ENCODE measurements at regions not wholly inside any gene's neighbourhood (a gene's known extent, or its start where the extent isn't known, plus 50 kb on each side); places are given as distances from the start of the nearest gene placed in this dataset.

- Mint-ChIP-seq H3K27ac (no peak overlapping the region), H3K4me3 (no peak overlapping the region), H3K27me3 (no peaks in the 10 kb centered on the region), H3K36me3 (no peaks in the 10 kb centered on the region), H3K9me3 (peaks cover 0 to 13% (median 2%) of the 10 kb centered on the region in 7 donors), H3K4me1 (no peaks in the 10 kb centered on the region)
- Histone ChIP-seq H3K9me3 (ENCODE audit: control insufficient read depth in 2 of 2, low read length in 2 of 2) (no peaks in the 10 kb centered on the region), H3K4me3 (ENCODE audit: low read depth, low read length) (no peak overlapping the region), H3K36me3 (ENCODE audit: control insufficient read depth, insufficient read depth, low read length) (no peaks in the 10 kb centered on the region), H3K4me1 (ENCODE audit: control insufficient read depth, insufficient read depth, low read length, poor library complexity, severe bottlenecking) (no peaks in the 10 kb centered on the region), H3K27me3 (ENCODE audit: control insufficient read depth, insufficient read depth, low read length) (no peaks in the 10 kb centered on the region), H3K27ac (ENCODE audit: insufficient read depth, low read length, poor library complexity, severe bottlenecking) (no peak overlapping the region)
- ATAC-seq (ENCODE audit: low read depth in 2 of 2): no peak
- DNase-seq: no peak
Measured at GRCh38 chr7:49522111-49522510, 251.3 kb upstream of the VWC2 start.

GRCh38 chr7:49523870-49524269 lies 249.6 kb upstream of the VWC2 start:
- Mint-ChIP-seq H3K4me1 (no peaks in the 10 kb centered on the region), H3K27ac (no peak overlapping the region), H3K36me3 (no peaks in the 10 kb centered on the region), H3K4me3 (no peak overlapping the region), H3K9me3 (peaks cover 0 to 15% (median 2%) of the 10 kb centered on the region in 7 donors), H3K27me3 (no peaks in the 10 kb centered on the region)
- no peak overlapping the region for H3K27ac ChIP-seq (ENCODE audit: insufficient read depth, low read length, poor library complexity, severe bottlenecking)
- DNase-seq (no peak), ATAC-seq (ENCODE audit: low read depth in 2 of 2) (no peak)
- no peaks in the 10 kb centered on the region for H3K9me3 ChIP-seq (ENCODE audit: control insufficient read depth in 2 of 2, low read length in 2 of 2)
- H3K4me1 ChIP-seq (ENCODE audit: control insufficient read depth, insufficient read depth, low read length, poor library complexity, severe bottlenecking): no peaks in the 10 kb centered on the region
- H3K36me3 ChIP-seq (ENCODE audit: control insufficient read depth, insufficient read depth, low read length): no peaks in the 10 kb centered on the region
- no peak overlapping the region for H3K4me3 ChIP-seq (ENCODE audit: low read depth, low read length)
- H3K27me3 ChIP-seq (ENCODE audit: control insufficient read depth, insufficient read depth, low read length): no peaks in the 10 kb centered on the region

- H3K27me3 Mint-ChIP-seq: no peaks in the 10 kb centered on the region
- no peak for DNase-seq
- ATAC-seq (ENCODE audit: low read depth in 2 of 2): no peak
- Histone ChIP-seq H3K4me1 (ENCODE audit: control insufficient read depth, insufficient read depth, low read length, poor library complexity, severe bottlenecking) (no peaks in the 10 kb centered on the region), H3K27me3 (ENCODE audit: control insufficient read depth, insufficient read depth, low read length) (no peaks in the 10 kb centered on the region), H3K36me3 (ENCODE audit: control insufficient read depth, insufficient read depth, low read length) (no peaks in the 10 kb centered on the region), H3K27ac (ENCODE audit: insufficient read depth, low read length, poor library complexity, severe bottlenecking) (no peak overlapping the region), H3K9me3 (ENCODE audit: control insufficient read depth in 2 of 2, low read length in 2 of 2) (no peaks in the 10 kb centered on the region), H3K4me3 (ENCODE audit: low read depth, low read length) (no peak overlapping the region)
- H3K27ac Mint-ChIP-seq: no peak overlapping the region
- no peaks in the 10 kb centered on the region for H3K36me3 Mint-ChIP-seq
- H3K9me3 Mint-ChIP-seq: peaks cover 0 to 15% (median 2%) of the 10 kb centered on the region in 7 donors
- H3K4me1 Mint-ChIP-seq: no peaks in the 10 kb centered on the region
- H3K4me3 Mint-ChIP-seq: no peak overlapping the region
Measured at GRCh38 chr7:49527182-49527581, 246.3 kb upstream of the VWC2 start.

- H3K9me3 Mint-ChIP-seq: peaks cover 0 to 16% (median 3%) of the 10 kb centered on the region in 7 donors
- no peak for DNase-seq
- H3K27me3 Mint-ChIP-seq: no peaks in the 10 kb centered on the region
- Histone ChIP-seq H3K27me3 (ENCODE audit: control insufficient read depth, insufficient read depth, low read length) (no peaks in the 10 kb centered on the region), H3K4me1 (ENCODE audit: control insufficient read depth, insufficient read depth, low read length, poor library complexity, severe bottlenecking) (no peaks in the 10 kb centered on the region), H3K9me3 (ENCODE audit: control insufficient read depth in 2 of 2, low read length in 2 of 2) (no peaks in the 10 kb centered on the region), H3K4me3 (ENCODE audit: low read depth, low read length) (no peak overlapping the region), H3K27ac (ENCODE audit: insufficient read depth, low read length, poor library complexity, severe bottlenecking) (no peak overlapping the region), H3K36me3 (ENCODE audit: control insufficient read depth, insufficient read depth, low read length) (no peaks in the 10 kb centered on the region)
- no peak overlapping the region for H3K4me3 Mint-ChIP-seq
- H3K27ac Mint-ChIP-seq: no peak overlapping the region
- no peaks in the 10 kb centered on the region for H3K36me3 Mint-ChIP-seq
- H3K4me1 Mint-ChIP-seq: no peaks in the 10 kb centered on the region
- ATAC-seq (ENCODE audit: low read depth in 2 of 2): no peak
Measured at GRCh38 chr7:49530481-49530880, 243.0 kb upstream of the VWC2 start.

GRCh38 chr7:49563693-49564378 lies 209.6 kb upstream of the VWC2 start:
- Mint-ChIP-seq H3K27ac (no peak overlapping the region), H3K9me3 (peaks cover 4 to 34% (median 10%) of the 10 kb centered on the region in 7 donors), H3K36me3 (no peaks in the 10 kb centered on the region), H3K4me1 (no peaks in the 10 kb centered on the region), H3K4me3 (no peak overlapping the region), H3K27me3 (no peaks in the 10 kb centered on the region)
- H3K4me1 ChIP-seq (ENCODE audit: control insufficient read depth, insufficient read depth, low read length, poor library complexity, severe bottlenecking): no peaks in the 10 kb centered on the region
- H3K27ac ChIP-seq (ENCODE audit: insufficient read depth, low read length, poor library complexity, severe bottlenecking): no peak overlapping the region
- H3K36me3 ChIP-seq (ENCODE audit: control insufficient read depth, insufficient read depth, low read length): no peaks in the 10 kb centered on the region
- peaks cover 0 to 9% of the 10 kb centered on the region in 2 experiments for H3K9me3 ChIP-seq (ENCODE audit: control insufficient read depth in 2 of 2, low read length in 2 of 2)
- no peak overlapping the region for H3K4me3 ChIP-seq (ENCODE audit: low read depth, low read length)
- DNase-seq (no peak), ATAC-seq (ENCODE audit: low read depth in 2 of 2) (no peak)
- H3K27me3 ChIP-seq (ENCODE audit: control insufficient read depth, insufficient read depth, low read length): no peaks in the 10 kb centered on the region

- Mint-ChIP-seq H3K36me3 (no peaks in the 10 kb centered on the region), H3K4me1 (no peaks in the 10 kb centered on the region), H3K4me3 (no peak overlapping the region), H3K27me3 (no peaks in the 10 kb centered on the region), H3K9me3 (peaks cover 4 to 31% (median 10%) of the 10 kb centered on the region in 7 donors), H3K27ac (no peak overlapping the region)
- ATAC-seq (ENCODE audit: low read depth in 2 of 2) (no peak), DNase-seq (no peak)
- Histone ChIP-seq H3K27ac (ENCODE audit: insufficient read depth, low read length, poor library complexity, severe bottlenecking) (no peak overlapping the region), H3K4me1 (ENCODE audit: control insufficient read depth, insufficient read depth, low read length, poor library complexity, severe bottlenecking) (no peaks in the 10 kb centered on the region), H3K27me3 (ENCODE audit: control insufficient read depth, insufficient read depth, low read length) (no peaks in the 10 kb centered on the region), H3K9me3 (ENCODE audit: control insufficient read depth in 2 of 2, low read length in 2 of 2) (peaks cover 0 to 9% of the 10 kb centered on the region in 2 experiments), H3K4me3 (ENCODE audit: low read depth, low read length) (no peak overlapping the region), H3K36me3 (ENCODE audit: control insufficient read depth, insufficient read depth, low read length) (no peaks in the 10 kb centered on the region)
Measured at GRCh38 chr7:49564379-49564714, 209.1 kb upstream of the VWC2 start.

GRCh38 chr7:49577576-49577975 lies 195.9 kb upstream of the VWC2 start:
- no peak for DNase-seq
- H3K4me3 Mint-ChIP-seq: no peak overlapping the region
- no peak overlapping the region for H3K27ac Mint-ChIP-seq

GRCh38 chr7:49579408-49579807 lies 194.0 kb upstream of the VWC2 start:
- Mint-ChIP-seq H3K4me1 (no peaks in the 10 kb centered on the region), H3K9me3 (peaks cover 0 to 14% (median 6%) of the 10 kb centered on the region in 7 donors), H3K36me3 (no peaks in the 10 kb centered on the region), H3K27ac (no peak overlapping the region), H3K4me3 (no peak overlapping the region), H3K27me3 (no peaks in the 10 kb centered on the region)
- H3K4me1 ChIP-seq (ENCODE audit: control insufficient read depth, insufficient read depth, low read length, poor library complexity, severe bottlenecking): no peaks in the 10 kb centered on the region
- H3K4me3 ChIP-seq (ENCODE audit: low read depth, low read length): no peak overlapping the region
- no peaks in the 10 kb centered on the region for H3K36me3 ChIP-seq (ENCODE audit: control insufficient read depth, insufficient read depth, low read length)
- no peak for DNase-seq
- H3K27ac ChIP-seq (ENCODE audit: insufficient read depth, low read length, poor library complexity, severe bottlenecking): no peak overlapping the region
- ATAC-seq (ENCODE audit: low read depth in 2 of 2): no peak
- H3K9me3 ChIP-seq (ENCODE audit: control insufficient read depth in 2 of 2, low read length in 2 of 2): no peaks in the 10 kb centered on the region
- no peaks in the 10 kb centered on the region for H3K27me3 ChIP-seq (ENCODE audit: control insufficient read depth, insufficient read depth, low read length)

More at GRCh38 chr7:49577576-49577975, 195.9 kb upstream of the VWC2 start:
- no peaks in the 10 kb centered on the region for H3K4me1 ChIP-seq (ENCODE audit: control insufficient read depth, insufficient read depth, low read length, poor library complexity, severe bottlenecking)
- no peaks in the 10 kb centered on the region for H3K36me3 Mint-ChIP-seq
- H3K9me3 ChIP-seq (ENCODE audit: control insufficient read depth in 2 of 2, low read length in 2 of 2): no peaks in the 10 kb centered on the region
- no peak for ATAC-seq (ENCODE audit: low read depth in 2 of 2)
- no peaks in the 10 kb centered on the region for H3K27me3 Mint-ChIP-seq
- no peaks in the 10 kb centered on the region for H3K4me1 Mint-ChIP-seq
- no peaks in the 10 kb centered on the region for H3K27me3 ChIP-seq (ENCODE audit: control insufficient read depth, insufficient read depth, low read length)
- H3K36me3 ChIP-seq (ENCODE audit: control insufficient read depth, insufficient read depth, low read length): no peaks in the 10 kb centered on the region
- no peak overlapping the region for H3K27ac ChIP-seq (ENCODE audit: insufficient read depth, low read length, poor library complexity, severe bottlenecking)
- H3K9me3 Mint-ChIP-seq: peaks cover 0 to 17% (median 4%) of the 10 kb centered on the region in 7 donors
- H3K4me3 ChIP-seq (ENCODE audit: low read depth, low read length): no peak overlapping the region
